ENCODE measurements at regions not wholly inside any gene's neighbourhood (a gene's known extent, or its start where the extent isn't known, plus 50 kb on each side); places are given as distances from the start of the nearest gene placed in this dataset.

DNA sequence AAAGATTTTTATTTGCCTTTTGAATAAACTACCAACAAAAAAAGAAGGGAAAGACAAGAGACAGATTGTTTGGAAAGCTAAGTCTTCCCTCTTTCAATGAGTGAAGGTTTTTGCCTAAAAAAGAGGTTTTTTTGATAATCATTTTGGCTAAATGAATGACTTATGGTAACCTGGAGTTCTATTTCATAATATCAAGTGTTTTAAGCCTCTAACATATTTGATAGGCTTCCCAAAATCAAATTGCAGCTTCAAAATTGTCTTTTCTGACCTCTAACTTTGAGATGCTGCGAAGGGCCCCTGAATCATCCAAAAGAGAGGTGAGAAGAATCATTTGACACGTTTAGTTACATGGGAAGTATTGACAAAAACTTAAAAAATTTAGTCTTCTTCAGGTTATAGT, 53.0 kb upstream of the NAMPT start:
- DNase-seq (no peak), FAIRE-seq (no peak)
- no peak overlapping the region for H3K27ac ChIP-seq (ENCODE audit: low read depth in 1 of 3, low read length in 2 of 3)
- H3K27me3 ChIP-seq (ENCODE audit: control insufficient read depth in 3 of 3, insufficient read depth in 3 of 3, low read length in 3 of 3) = no peaks in the 10 kb centered on the region
- H3K36me3 ChIP-seq (ENCODE audit: control insufficient read depth in 3 of 3, insufficient read depth in 2 of 3, low read depth in 1 of 3, low read length in 3 of 3) = no peaks in the 10 kb centered on the region
- no peak overlapping the region for H3K4me3 ChIP-seq (ENCODE audit: low read depth in 1 of 3, low read length in 3 of 3)
- peaks cover 0 to 30% of the 10 kb centered on the region in 2 donors for H3K9me3 ChIP-seq (ENCODE audit: control insufficient read depth in 2 of 2, insufficient read depth in 1 of 2, low read depth in 1 of 2, low read length in 1 of 2)
- WGBS, 3 donors = 67 to 75% (median 71%) methylated on average over 2 of the region's 2 CpGs
- no peaks in the 10 kb centered on the region for H3K4me1 ChIP-seq (ENCODE audit: control insufficient read depth in 3 of 3, insufficient read depth in 2 of 3, low read depth in 1 of 3, low read length in 2 of 3)

DNA sequence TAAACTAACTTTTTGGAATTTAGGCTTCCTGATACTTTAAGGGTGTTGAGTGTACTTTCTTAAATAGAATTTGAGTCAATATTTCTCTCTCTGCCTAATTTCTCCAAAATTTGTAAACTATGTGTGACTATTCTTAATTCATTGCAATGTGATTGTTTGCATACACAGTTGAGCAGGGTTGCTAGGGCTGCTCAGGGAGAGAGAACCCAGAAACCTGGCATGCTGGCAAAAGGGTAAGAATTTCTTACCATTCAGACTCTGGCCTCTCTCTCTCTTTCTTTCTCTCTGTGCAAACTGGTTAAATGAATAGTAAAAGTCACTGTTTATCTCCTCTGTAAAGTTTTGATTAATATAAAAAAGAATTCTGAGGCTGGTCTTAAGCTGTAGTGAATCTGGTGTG, 51.0 kb upstream of the NAMPT start:
- Histone ChIP-seq H3K36me3 (ENCODE audit: control insufficient read depth in 3 of 3, insufficient read depth in 2 of 3, low read depth in 1 of 3, low read length in 3 of 3) (no peaks in the 10 kb centered on the region), H3K9me3 (ENCODE audit: control insufficient read depth in 2 of 2, insufficient read depth in 1 of 2, low read depth in 1 of 2, low read length in 1 of 2) (peaks cover 0 to 20% of the 10 kb centered on the region in 2 donors), H3K27ac (ENCODE audit: low read depth in 1 of 3, low read length in 2 of 3) (no peak overlapping the region), H3K27me3 (ENCODE audit: control insufficient read depth in 3 of 3, insufficient read depth in 3 of 3, low read length in 3 of 3) (no peaks in the 10 kb centered on the region), H3K4me1 (ENCODE audit: control insufficient read depth in 3 of 3, insufficient read depth in 2 of 3, low read depth in 1 of 3, low read length in 2 of 3) (no peaks in the 10 kb centered on the region), H3K4me3 (ENCODE audit: low read depth in 1 of 3, low read length in 3 of 3) (no peak overlapping the region)
- no peak for FAIRE-seq
- DNase-seq = no peak
